ENCODE measurements at regions not wholly inside any gene's neighbourhood (a gene's known extent, or its start where the extent isn't known, plus 50 kb on each side); places are given as distances from the start of the nearest gene placed in this dataset.

DNA sequence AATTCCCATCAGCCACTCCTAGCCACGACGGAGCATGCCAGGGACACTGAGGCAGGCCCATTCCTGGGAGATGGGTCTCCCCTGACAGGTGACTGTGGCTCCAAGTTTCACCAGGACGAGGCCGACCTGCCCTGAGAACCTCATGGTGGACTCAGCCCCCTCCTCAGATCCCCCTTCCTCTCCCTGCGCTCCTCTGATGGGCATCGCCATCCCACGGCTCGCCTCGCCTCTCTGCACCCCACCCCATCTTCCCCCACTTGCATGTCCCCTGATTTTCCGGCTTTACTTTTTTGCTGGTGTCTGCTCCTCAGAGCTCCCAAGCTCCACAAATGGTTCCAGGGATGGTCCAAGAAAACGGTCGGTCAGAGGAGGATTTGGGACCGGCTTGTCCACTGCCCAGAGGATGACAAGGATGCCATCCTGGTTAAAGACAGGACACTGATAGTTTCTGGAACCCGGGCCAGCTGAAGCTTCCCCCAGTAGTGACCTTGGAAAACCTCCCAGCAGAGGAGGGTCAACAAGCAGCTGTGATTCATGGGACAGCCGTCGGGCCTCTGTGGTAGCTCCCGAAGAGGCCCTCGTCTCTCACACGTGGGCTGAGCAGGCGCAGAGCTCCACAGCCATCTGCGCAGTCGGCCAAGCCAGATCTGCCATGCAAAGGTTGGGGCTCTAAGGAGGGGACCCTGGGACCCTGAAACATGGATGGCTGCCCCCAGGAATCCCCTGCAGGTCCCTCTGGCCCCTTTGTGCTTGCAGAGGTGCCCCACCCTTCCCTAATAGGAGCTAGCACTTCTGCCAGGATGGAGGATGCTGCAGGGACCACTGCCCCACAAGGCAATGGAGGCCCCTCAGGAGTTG, 87.8 kb upstream of the SLC66A3 start:
- DNase-seq (no peak), ATAC-seq (no peak)
- TF ChIP-seq, protein P1, sequence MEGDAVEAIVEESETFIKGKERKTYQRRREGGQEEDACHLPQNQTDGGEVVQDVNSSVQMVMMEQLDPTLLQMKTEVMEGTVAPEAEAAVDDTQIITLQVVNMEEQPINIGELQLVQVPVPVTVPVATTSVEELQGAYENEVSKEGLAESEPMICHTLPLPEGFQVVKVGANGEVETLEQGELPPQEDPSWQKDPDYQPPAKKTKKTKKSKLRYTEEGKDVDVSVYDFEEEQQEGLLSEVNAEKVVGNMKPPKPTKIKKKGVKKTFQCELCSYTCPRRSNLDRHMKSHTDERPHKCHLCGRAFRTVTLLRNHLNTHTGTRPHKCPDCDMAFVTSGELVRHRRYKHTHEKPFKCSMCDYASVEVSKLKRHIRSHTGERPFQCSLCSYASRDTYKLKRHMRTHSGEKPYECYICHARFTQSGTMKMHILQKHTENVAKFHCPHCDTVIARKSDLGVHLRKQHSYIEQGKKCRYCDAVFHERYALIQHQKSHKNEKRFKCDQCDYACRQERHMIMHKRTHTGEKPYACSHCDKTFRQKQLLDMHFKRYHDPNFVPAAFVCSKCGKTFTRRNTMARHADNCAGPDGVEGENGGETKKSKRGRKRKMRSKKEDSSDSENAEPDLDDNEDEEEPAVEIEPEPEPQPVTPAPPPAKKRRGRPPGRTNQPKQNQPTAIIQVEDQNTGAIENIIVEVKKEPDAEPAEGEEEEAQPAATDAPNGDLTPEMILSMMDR (IDR thresholded peaks at IDR 0.05) = no peak
- intact Hi-C loops (cut with DNase I) = no loop called here
- H3K27ac ChIP-seq = no peak overlapping the region
- 77 to 85% (median 84%) methylated on average over 22 of the region's 22 CpGs for WGBS, 3 donors
- H3K9me3 ChIP-seq = no peaks in the 10 kb centered on the region
- no peak overlapping the region for H3K4me3 ChIP-seq
- H3K27me3 ChIP-seq (ENCODE audit: insufficient read depth in 3 of 3, low read length in 2 of 3) = peaks cover 0 to 13% (median 0%) of the 10 kb centered on the region in 3 donors
- H3K36me3 ChIP-seq (ENCODE audit: insufficient read depth in 1 of 2, low read depth in 1 of 2) = no peaks in the 10 kb centered on the region
- no peaks in the 10 kb centered on the region for H3K4me1 ChIP-seq

DNA sequence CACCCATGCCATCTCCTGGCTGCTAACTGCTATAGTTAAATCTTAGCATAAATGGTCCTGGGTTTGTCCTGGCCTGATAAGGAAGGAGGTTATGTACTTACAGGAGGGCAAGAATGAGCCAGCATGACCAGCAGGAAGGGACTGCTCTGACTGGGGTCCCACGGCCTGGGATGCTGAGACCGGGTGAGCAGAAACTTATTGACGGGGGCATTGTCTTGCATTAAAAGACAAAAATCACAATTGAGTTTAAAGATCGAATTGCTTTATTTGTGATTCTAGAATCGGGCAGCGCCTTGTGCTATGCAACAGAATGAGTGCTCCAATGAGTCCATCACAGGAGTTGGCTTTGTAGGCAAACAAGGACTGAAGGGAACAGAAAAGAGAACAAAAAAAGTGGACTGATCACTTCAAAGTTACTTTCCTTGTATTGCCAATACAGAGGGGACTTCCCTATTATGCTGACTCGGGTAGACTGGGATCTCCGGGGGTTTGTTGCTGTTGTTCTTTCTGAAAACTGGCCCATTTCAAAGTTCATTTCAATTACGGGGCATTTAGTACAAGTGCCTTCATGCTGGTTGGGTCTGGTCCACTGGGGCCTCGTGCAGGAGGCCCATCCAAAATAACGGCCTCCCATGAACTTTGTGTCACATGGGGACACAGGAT, 87.1 kb upstream of the SLC66A3 start:
- H3K27me3 ChIP-seq (ENCODE audit: insufficient read depth in 3 of 3, low read length in 2 of 3) = peaks cover 0 to 21% (median 2%) of the 10 kb centered on the region in 3 donors
- 79 to 85% (median 82%) methylated on average over 11 of the region's 11 CpGs for WGBS, 3 donors
- intact Hi-C loops (cut with DNase I) = no loop called here
- H3K4me3 ChIP-seq = no peak overlapping the region
- H3K36me3 ChIP-seq (ENCODE audit: insufficient read depth in 1 of 2, low read depth in 1 of 2) = no peaks in the 10 kb centered on the region
- DNase-seq (no peak), ATAC-seq (no peak)
- TF ChIP-seq, protein P1 (IDR thresholded peaks at IDR 0.05) = no peak
- no peaks in the 10 kb centered on the region for H3K4me1 ChIP-seq
- H3K9me3 ChIP-seq = no peaks in the 10 kb centered on the region
- no peak overlapping the region for H3K27ac ChIP-seq

DNA sequence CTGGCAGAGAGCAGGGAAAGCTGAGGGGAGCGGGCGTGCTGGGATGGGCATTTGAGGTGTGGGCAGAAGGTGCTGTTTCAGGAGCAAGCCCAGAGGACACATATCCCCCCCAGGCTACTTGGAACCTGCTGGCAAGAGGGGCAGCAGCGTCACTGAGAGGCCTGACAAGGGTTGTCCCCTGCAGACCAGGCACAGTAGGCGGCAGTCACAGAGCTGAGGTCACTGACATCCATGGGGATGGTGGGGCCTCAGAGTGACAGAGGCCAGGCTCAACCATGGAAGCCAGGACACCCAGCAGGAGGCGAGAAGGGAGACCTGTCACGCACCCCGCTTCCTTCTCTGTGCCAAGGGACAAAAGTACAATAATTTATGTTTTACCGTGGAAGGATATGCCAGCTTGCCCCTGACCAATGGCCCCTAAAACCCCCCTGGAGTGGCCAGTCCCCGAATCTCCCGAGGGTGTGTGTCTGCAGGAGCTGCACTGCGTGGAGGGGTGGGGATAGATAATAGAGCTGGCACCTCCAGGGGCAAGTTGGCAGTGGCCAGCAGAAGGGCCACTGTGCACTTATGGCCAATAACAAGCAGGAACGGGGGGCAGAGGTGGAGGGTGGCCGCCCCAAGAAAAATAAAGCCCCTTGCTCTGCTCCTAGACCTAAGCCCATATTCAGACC, 86.3 kb upstream of the SLC66A3 start:
- H3K4me1 ChIP-seq = no peaks in the 10 kb centered on the region
- no peak overlapping the region for H3K27ac ChIP-seq
- no peaks in the 10 kb centered on the region for H3K36me3 ChIP-seq (ENCODE audit: insufficient read depth in 1 of 2, low read depth in 1 of 2)
- TF ChIP-seq, protein P1 (IDR thresholded peaks at IDR 0.05) = no peak
- no peaks in the 10 kb centered on the region for H3K9me3 ChIP-seq
- ATAC-seq = no peak
- intact Hi-C loops (cut with DNase I) = no loop called here
- DNase-seq = no peak
- H3K4me3 ChIP-seq = no peak overlapping the region
- H3K27me3 ChIP-seq (ENCODE audit: insufficient read depth in 3 of 3, low read length in 2 of 3) = peaks cover 0 to 22% (median 3%) of the 10 kb centered on the region in 3 donors
- WGBS, 3 donors = 92 to 94% (median 93%) methylated on average over 13 of the region's 13 CpGs

DNA sequence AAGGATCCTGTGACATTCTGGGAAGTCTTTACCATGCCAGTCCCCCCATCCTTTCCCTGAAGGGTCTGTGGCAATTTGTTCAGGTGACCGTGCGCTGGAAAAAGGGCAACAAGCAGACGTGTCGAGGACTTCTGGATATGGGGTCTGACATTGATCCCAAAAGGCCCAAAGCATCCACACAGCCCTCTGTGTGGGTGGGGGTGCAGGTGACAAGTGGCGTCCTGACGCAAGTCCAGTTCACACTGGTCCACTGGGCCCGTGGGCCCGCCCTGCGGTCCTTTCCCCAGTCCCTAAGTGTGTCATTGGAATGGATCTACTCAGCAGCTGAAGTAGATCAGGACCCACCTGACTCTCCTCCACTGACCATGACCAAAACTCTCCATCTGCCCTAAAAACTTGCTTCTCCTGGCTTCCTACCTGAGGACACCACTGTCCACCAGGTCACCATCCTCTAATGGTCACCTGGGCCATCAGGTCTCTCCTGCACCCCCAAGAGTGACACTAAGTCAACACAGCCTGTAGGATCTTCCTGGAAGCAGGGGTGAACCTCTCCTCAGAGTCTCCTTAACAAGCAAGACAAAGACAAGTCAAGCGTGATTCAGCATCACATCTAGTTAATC, 85.6 kb upstream of the SLC66A3 start:
- intact Hi-C loops (cut with DNase I) = no loop called here
- H3K27me3 ChIP-seq (ENCODE audit: insufficient read depth in 3 of 3, low read length in 2 of 3) = peaks cover 0 to 22% (median 3%) of the 10 kb centered on the region in 3 donors
- no peak for DNase-seq
- no peak overlapping the region for H3K4me3 ChIP-seq
- no peak for ATAC-seq
- H3K36me3 ChIP-seq (ENCODE audit: insufficient read depth in 1 of 2, low read depth in 1 of 2) = no peaks in the 10 kb centered on the region
- H3K9me3 ChIP-seq = no peaks in the 10 kb centered on the region
- H3K4me1 ChIP-seq = no peaks in the 10 kb centered on the region
- TF ChIP-seq, protein P1 (IDR thresholded peaks at IDR 0.05) = no peak
- WGBS, 3 donors = 91 to 96% (median 92%) methylated on average over 10 of the region's 10 CpGs
- H3K27ac ChIP-seq = no peak overlapping the region

All from psoas muscle (tissue), 7 donors.